Choroid plexus epithelial cell (primary cell): ENCODE measurements at regions not wholly inside any gene's neighbourhood (a gene's known extent, or its start where the extent isn't known, plus 50 kb on each side); places are given as distances from the start of the nearest gene placed in this dataset.
"Not testable (repeated sequence)": the region's sequence is repeated elsewhere in the genome, so short reads cannot be mapped to it uniquely, and the experiment has no call there.

Experiments
- DNase-seq: peaks from one replicate; pipeline ENCODE4 v3.0.0-alpha.2; 2010; ENCODE audit warnings: low read depth
- H3K4me3 ChIP-seq: 2 replicates; pipeline ENCODE4 v1.5.1; 2011; ENCODE audit warnings: low read depth, mild to moderate bottlenecking, control low read depth, low read length, moderate library complexity
- TF ChIP-seq, protein P1 (sequence below): conservative IDR thresholded peaks from 2 replicates; pipeline ENCODE4 v1.5.1; 2011; ENCODE audit warnings: low read depth, mild to moderate bottlenecking, control low read depth, inconsistent platforms, low read length, moderate library complexity

DNA sequence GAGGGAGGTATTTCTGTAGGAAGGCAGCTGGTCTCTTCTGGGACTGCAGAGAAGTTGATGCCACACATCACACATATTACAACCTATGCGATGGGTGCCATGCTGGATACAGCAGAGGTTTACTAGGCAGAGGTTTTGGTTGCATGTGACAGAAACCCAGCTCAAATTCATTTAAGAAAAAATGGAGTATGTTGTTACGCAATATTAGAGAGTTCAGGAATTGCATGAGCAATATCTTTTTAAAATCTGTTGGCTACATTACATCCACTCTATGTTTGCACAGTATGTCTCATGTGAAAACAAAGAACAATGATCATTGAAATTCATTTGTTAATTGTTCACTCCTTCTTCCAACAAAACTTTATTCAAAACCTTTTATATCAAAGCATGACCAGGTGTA lies 425.2 kb downstream of the RWDD3 start:
- DNase-seq: no peak
- TF ChIP-seq, protein P1, sequence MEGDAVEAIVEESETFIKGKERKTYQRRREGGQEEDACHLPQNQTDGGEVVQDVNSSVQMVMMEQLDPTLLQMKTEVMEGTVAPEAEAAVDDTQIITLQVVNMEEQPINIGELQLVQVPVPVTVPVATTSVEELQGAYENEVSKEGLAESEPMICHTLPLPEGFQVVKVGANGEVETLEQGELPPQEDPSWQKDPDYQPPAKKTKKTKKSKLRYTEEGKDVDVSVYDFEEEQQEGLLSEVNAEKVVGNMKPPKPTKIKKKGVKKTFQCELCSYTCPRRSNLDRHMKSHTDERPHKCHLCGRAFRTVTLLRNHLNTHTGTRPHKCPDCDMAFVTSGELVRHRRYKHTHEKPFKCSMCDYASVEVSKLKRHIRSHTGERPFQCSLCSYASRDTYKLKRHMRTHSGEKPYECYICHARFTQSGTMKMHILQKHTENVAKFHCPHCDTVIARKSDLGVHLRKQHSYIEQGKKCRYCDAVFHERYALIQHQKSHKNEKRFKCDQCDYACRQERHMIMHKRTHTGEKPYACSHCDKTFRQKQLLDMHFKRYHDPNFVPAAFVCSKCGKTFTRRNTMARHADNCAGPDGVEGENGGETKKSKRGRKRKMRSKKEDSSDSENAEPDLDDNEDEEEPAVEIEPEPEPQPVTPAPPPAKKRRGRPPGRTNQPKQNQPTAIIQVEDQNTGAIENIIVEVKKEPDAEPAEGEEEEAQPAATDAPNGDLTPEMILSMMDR: no peak
- H3K4me3 ChIP-seq: no peak overlapping the region

DNA sequence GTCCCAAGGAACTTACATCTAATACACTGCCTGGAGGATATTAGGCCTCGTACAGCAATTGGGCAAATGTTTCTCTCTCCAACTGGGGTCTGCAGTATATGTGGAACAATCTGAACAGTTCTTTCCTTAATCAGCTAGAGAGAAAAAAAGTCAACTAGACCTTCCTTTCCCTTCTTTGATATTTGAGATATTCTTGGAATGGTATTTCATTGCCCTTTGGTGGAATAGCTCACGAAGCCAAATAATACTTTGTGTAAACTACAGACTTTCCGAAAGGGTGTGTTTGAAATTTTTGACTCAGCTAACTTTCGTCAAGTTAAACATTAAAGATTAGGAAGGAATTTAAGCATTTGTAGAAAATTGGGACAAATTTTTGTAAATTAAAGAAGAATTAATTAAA lies 425.6 kb downstream of the RWDD3 start:
- TF ChIP-seq, protein P1: no peak
- DNase-seq: no peak
- H3K4me3 ChIP-seq: no peak overlapping the region

DNA sequence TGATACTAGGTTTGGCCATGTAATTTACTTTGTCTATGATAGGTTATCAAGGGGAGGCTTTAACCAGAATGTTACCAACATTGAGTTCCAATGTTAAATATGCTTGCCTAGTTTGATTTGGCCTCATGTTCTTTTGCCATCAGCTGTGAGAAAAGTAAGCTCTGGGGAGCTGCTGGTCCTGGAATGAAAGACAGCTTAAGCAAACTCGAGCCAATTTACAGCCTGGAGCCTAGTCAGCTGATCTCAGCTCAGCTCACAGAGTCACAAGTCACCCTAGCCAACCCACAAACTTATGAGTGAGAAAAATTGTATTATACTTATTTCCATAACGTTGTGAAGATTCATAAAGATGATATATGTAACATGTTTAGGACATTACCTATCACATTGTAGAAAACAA lies 426.7 kb downstream of the RWDD3 start:
- TF ChIP-seq, protein P1: no peak
- H3K4me3 ChIP-seq: no peak overlapping the region
- no peak for DNase-seq

DNA sequence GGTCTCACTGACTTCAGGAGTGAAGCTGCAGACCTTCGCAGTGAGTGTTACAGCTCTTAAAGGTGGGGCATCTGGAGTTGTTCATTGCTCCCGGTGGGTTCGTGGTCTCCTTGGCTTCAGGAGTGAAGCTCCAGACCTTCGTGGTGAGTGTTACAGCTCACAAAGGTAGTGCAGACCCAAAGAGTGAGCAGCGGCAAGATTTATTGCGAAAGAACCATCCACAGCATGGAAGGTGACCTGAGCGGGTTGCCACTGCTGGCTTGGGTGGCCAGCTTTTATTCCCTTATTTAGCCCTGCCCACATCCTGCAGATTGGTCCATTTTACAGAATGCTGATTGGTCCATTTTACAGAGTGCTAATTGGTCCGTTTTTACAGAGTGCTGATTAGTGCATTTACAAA lies 429.5 kb downstream of the RWDD3 start:
- DNase-seq, H3K4me3 ChIP-seq: not testable (repeated sequence)

DNA sequence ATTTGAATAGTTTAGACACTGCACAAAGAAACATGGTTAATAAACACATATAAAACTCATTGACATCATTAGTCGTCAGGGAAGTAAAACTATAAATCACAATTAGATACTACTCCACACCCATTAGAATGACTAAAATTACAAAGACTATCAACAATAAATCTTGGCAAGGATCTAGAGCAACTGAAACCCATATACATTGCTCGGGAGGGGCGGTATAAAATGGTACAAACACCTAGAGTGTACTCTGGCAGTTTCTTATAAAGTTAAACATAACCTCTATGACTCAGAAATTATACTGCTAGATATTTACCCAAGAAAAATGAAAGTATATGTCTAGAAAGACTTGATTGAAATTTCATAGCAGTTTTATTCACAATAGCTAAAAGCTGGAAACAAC lies 434.2 kb downstream of the RWDD3 start:
- TF ChIP-seq, protein P1: no peak
- no peak for DNase-seq
- H3K4me3 ChIP-seq: no peak overlapping the region

DNA sequence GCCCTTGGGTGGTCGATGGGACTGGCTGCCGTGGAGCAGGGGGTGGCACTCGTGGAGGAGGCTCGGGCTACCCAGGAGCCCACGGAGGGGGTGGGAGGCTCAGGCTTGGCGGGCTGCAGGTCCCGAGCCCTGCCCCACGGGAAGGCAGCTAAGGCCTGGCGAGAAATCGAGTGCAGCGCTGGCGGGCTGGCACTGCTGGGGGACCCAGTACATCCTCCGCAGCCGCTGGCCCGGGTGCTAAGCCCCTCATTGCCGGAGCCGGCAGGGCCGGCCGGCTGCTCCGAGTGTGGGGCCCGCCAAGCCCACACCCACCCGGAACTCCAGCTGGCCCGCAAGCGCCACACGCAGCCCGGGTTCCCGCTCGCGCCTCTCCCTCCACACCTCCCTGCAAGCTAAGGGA lies 435.6 kb downstream of the RWDD3 start:
- DNase-seq, H3K4me3 ChIP-seq: not testable (repeated sequence)

DNA sequence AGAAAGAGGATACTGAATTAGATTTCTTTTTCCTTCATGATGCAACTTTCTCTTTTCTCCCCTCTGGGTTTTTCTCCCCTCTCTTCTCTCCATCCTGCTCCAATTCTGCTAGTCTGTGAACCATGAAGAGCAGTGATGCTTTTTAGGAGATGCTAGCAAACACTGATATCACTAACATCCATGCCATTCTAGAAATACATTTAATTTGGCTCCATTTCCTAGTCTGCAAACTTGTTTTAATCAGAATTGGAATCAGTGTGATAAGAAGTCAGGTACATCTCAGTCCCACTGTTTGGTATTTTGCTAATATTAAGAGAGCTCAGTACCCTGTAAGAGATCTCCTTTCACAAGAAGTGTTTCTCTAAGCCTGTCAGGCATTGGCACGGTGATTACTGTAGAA lies 437.1 kb downstream of the RWDD3 start:
- no peak for DNase-seq
- TF ChIP-seq, protein P1: no peak
- no peak overlapping the region for H3K4me3 ChIP-seq

DNA sequence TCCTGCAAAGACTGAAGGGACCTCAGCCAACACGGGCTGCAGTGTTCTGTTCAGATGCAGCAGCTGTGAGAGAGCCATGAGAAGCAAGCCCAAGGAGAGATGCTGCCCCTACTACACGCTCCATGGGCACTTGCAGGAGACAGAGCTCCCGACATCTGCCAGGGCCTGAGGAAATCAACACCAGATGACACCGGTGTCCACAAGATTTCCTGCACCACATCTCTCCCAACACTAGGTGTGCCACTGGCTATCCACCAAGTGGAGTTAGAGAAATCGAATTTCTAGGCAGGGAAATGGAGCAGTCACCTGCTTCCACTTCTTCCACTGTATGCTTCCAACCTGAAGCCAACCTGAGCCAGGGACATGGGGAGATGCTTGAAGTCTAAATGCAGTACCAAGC lies 445.3 kb downstream of the RWDD3 start:
- TF ChIP-seq, protein P1: no peak
- no peak for DNase-seq
- H3K4me3 ChIP-seq: no peak overlapping the region
